Esophagus squamous epithelium (tissue), 5 donors: ENCODE measurements at regions not wholly inside any gene's neighbourhood (a gene's known extent, or its start where the extent isn't known, plus 50 kb on each side); places are given as distances from the start of the nearest gene placed in this dataset.
A peak's percentile ranks its signal among the peaks of the same experiment; 100 is the strongest.

ENCODE experiments used
- DNase-seq: peaks from one replicate; lab custom pipeline; 2025; lab: John Stamatoyannopoulos, UW
- H3K27ac ChIP-seq, 4 donors: fragments of 200-600 bp; sonication (generic); one replicate each; pipeline ENCODE4 v1.5.1; 2016 to 2019; ENCODE audit warnings: mild to moderate bottlenecking in 1 of 4
- H3K27me3 ChIP-seq, 4 donors: fragments of 200-600 bp; sonication (generic); 1 replicate in 3 of 4; 2 replicates in 1 of 4; pipeline versions ENCODE4 v1.5.1 to v1.6.0; 2017 to 2021; ENCODE audit warnings: antibody characterized with exemption in 1 of 4
- H3K36me3 ChIP-seq, 3 donors: fragments of 200-600 bp; sonication (generic); one replicate each; pipeline ENCODE4 v1.5.1; 2016 to 2019
- H3K4me1 ChIP-seq, 3 donors: fragments of 200-600 bp; sonication (generic); one replicate each; pipeline ENCODE4 v1.5.1; 2017 to 2019
- H3K4me3 ChIP-seq, 4 donors: fragments of 200-600 bp; sonication (generic); 1 replicate in 3 of 4; 2 replicates in 1 of 4; pipeline ENCODE4 v1.5.1; 2016 to 2019; ENCODE audit warnings: mild to moderate bottlenecking in 2 of 4, moderate library complexity in 1 of 4
- H3K9me3 ChIP-seq, 3 donors: fragments of 200-600 bp; sonication (generic); one replicate each; pipeline ENCODE4 v1.5.1; 2016 to 2019
- CTCF ChIP-seq, 6 experiments: fragments of 450-650 bp in 4 of 6; fragments of 200-600 bp in 2 of 6; sonication (generic) in 2 of 6; IDR thresholded peaks; one replicate each; pipeline ENCODE4 v1.5.1; 2016 to 2019; ENCODE audit warnings: antibody characterized with exemption in 6 of 6, mild to moderate bottlenecking in 4 of 6, moderate library complexity in 4 of 6
- POLR2A ChIP-seq, 4 donors: fragments of 450-650 bp; IDR thresholded peaks; one replicate each; pipeline ENCODE4 v1.6.1; 2017; ENCODE audit warnings: antibody characterized with exemption in 4 of 4, mild to moderate bottlenecking in 4 of 4, moderate library complexity in 3 of 4
- WGBS, 2 donors: methylation state at CpG; one replicate each; pipeline ENCODE4 v1.1.5; 2018; 5-methylcytosine and 5-hydroxymethylcytosine counted together
- intact Hi-C: fragments of 100-400 bp; cut with DNase I; formaldehyde crosslinking; loops from one replicate; pipeline ENCODE4 v1.15.0; 2022
- donor health status: DM: yes; HTN: yes; CAD: no.

GRCh38 chr5:126334760-126335159, 88.4 kb upstream of the GRAMD2B start:
- Histone ChIP-seq H3K4me3 (no peak overlapping the region), H3K27me3 (no peaks in the 10 kb centered on the region), H3K27ac (no peak overlapping the region), H3K4me1 (no peaks in the 10 kb centered on the region), H3K36me3 (no peaks in the 10 kb centered on the region), H3K9me3 (no peaks in the 10 kb centered on the region)
- no peak for DNase-seq
- intact Hi-C loops = no loop called here
- TF ChIP-seq POLR2A (IDR thresholded peaks at IDR 0.05) (no peak), CTCF (IDR thresholded peaks at IDR 0.05) (no peak)
- WGBS, 2 donors = 76 to 84% methylated on average over 7 of the region's 7 CpGs

GRCh38 chr5:126335886-126336285, 87.3 kb upstream of the GRAMD2B start:
- Histone ChIP-seq H3K36me3 (no peaks in the 10 kb centered on the region), H3K4me3 (no peak overlapping the region), H3K27ac (no peak overlapping the region), H3K4me1 (no peaks in the 10 kb centered on the region), H3K9me3 (no peaks in the 10 kb centered on the region), H3K27me3 (no peaks in the 10 kb centered on the region)
- intact Hi-C loops = no loop called here
- no peak for TF ChIP-seq CTCF (IDR thresholded peaks at IDR 0.05)
- no peak for TF ChIP-seq POLR2A (IDR thresholded peaks at IDR 0.05)
- 65% methylated on average over 2 of the region's 2 CpGs for WGBS, 2 donors
- no peak for DNase-seq

- Histone ChIP-seq H3K9me3 (no peaks in the 10 kb centered on the region), H3K27ac (no peak overlapping the region), H3K27me3 (no peaks in the 10 kb centered on the region), H3K36me3 (no peaks in the 10 kb centered on the region), H3K4me3 (no peak overlapping the region), H3K4me1 (no peaks in the 10 kb centered on the region)
- 66 to 73% methylated on average over 7 of the region's 7 CpGs for WGBS, 2 donors
- DNase-seq = no peak
- intact Hi-C loops = no loop called here
- no peak for TF ChIP-seq POLR2A (IDR thresholded peaks at IDR 0.05)
- TF ChIP-seq CTCF (IDR thresholded peaks at IDR 0.05) = no peak
Measured at GRCh38 chr5:126338635-126339034, 84.6 kb upstream of the GRAMD2B start.

- no peaks in the 10 kb centered on the region for H3K4me1 ChIP-seq
- H3K27ac ChIP-seq = no peak overlapping the region
- TF ChIP-seq POLR2A (IDR thresholded peaks at IDR 0.05) (no peak), CTCF (IDR thresholded peaks at IDR 0.05) (peak; percentile 71 to 88 (median 80))
- DNase-seq = no peak
- intact Hi-C loops = no loop called here
- no peaks in the 10 kb centered on the region for H3K27me3 ChIP-seq
- H3K4me3 ChIP-seq = no peak overlapping the region
- WGBS, 2 donors = 23 to 28% methylated on average over 4 of the region's 4 CpGs
- no peaks in the 10 kb centered on the region for H3K9me3 ChIP-seq
- no peaks in the 10 kb centered on the region for H3K36me3 ChIP-seq
Measured at GRCh38 chr5:126339215-126339805, 83.9 kb upstream of the GRAMD2B start.

- H3K4me3 ChIP-seq = no peak overlapping the region
- TF ChIP-seq POLR2A (IDR thresholded peaks at IDR 0.05) (no peak), CTCF (IDR thresholded peaks at IDR 0.05) (no peak)
- no peak for DNase-seq
- H3K9me3 ChIP-seq = no peaks in the 10 kb centered on the region
- no peaks in the 10 kb centered on the region for H3K36me3 ChIP-seq
- H3K27me3 ChIP-seq = no peaks in the 10 kb centered on the region
- 32 to 33% methylated on average over 1 of the region's 1 CpG for WGBS, 2 donors
- no peak overlapping the region for H3K27ac ChIP-seq
- no peaks in the 10 kb centered on the region for H3K4me1 ChIP-seq
- intact Hi-C loops = no loop called here
Measured at GRCh38 chr5:126341906-126342630, 81.1 kb upstream of the GRAMD2B start.
